GM18498 (cell line): ENCODE measurements at regions not wholly inside any gene's neighbourhood (a gene's known extent, or its start where the extent isn't known, plus 50 kb on each side); places are given as distances from the start of the nearest gene placed in this dataset.

ENCODE experiments used
- ATAC-seq: cut with Tn5 transposase; IDR thresholded peaks from one replicate; pipeline ENCODE4 v1.9.1; 2021; ENCODE audit warnings: mild to moderate bottlenecking, moderate library complexity; ENCODE audit not compliant: unreplicated experiment

DNA sequence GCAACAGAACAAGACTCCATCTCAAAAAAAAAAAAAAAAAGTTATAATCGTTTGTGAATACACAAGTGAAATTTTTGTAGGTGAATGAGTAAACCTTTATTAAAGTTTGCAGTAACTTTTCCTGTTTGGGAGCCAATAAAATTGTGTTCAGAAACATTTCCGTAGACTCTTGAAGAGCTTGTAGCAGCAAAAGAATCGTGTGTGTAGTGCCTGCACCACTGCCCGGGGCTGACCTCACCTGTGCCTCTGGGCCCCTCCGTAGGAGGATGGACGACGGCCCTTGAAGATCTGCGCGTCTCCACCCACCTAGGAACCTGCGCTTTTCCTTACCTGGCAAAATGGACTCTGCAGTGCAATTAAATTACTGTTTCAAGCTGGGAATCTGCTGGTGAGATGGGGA, 366.0 kb downstream of the THBS2 start:
- ATAC-seq, result no peak

DNA sequence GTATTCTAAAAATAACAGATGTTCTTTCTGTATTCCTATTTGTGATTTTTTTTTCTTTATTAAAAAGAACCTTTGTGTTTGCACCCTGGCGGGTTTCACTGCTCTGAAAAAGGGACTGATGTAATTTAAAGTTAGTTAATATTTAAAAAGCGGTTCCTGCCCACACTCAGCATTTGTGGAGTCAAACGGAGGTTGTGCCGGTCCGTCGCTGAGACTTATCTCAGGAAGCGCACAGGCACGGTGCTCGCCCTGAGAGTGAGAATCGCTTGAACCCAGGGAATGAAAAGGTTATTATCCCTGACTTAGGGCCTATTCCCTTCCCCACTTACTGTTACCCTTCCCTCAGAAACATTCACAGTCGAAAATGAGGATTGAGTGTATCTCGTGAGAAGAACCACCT, 366.7 kb downstream of the THBS2 start:
- ATAC-seq, result no peak

DNA sequence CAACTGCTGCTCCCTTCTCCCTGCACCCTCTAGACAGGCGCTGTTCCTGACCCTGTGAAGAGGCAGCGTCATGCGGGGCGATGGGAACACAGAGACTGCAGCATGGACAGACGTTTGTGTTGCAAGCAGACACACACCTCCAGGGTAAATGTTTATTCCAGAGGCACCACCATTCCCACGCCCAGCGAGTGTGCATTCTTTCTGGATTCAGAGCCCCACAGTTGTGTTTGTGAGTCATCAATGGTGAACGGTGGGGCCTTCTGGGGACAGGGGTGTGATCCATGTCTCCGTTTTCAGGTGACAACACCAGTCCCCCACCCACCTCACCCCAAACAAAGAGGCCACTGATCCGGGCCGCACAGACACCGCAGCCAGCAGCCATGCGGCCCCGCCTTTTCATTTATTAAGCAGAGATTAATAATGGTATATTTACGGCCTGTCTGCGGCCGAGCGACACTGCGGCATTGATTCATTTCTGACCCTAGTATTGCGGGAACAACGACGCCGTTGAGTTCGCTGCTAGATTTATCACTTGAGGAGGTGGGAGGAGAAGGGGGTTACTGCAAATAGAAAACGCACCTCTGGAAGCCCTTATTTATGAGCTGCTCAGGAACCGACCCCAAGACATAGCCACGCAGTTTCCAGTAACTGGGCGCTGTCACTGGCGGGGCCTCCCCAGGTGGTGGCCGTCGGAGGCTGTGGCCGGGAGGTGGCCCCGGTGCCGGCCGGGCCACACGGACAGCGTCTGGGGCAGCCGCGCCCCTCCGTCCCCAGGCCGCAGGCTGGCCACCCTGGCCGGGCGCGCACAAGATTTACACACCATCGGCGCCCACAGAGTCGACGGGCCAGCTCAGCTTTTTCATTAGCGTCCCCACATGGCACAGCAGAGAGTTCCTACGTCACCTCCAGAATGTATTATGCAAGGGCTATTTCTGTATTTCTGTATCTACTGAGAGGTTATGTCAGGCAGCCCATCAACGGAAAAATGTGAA, 367.6 kb downstream of the THBS2 start:
- ATAC-seq, result no peak

DNA sequence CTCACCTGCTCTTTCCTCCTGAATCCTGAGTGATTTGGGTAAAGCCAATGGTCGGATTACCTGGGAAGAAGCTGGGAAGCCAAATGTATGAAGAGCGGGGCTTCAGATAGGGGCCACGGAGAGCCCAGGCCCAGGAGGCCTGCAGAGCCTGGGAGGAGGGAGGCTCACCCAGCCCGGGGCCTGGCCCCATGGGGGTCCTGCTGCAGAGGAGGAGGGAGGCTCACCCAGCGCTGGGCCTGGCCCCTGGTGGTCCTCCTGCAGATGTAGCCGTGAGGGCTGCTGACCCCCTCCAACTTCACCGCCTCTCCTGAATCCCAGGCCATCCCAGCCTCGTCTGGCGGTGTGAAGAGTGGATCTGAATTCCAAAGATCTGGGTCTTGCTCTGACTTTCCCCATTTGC, 368.4 kb downstream of the THBS2 start:
- ATAC-seq, result no peak

DNA sequence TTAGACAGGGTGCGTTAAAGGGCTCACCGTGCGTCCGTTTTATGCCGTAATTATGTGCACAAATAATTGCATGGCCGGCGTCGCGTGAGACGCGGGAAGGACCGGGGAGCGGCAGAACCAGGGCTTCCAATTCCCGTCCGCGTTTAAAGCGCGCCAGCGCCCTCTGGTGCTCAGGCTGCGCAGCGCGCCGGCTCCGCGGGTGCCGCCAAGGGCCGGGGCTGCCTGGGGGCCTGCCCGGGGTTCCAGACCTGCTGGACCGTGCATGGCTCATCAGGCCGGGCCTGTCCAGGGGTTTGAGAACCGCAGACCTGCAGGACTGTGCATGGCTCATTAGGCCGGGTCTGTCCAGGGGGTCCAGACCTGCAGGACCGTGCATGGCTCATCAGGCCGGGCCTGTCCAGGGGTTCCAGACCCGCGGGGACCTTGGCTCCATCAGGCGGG, 369.0 kb downstream of the THBS2 start:
- ATAC-seq, result peak; percentile 81

DNA sequence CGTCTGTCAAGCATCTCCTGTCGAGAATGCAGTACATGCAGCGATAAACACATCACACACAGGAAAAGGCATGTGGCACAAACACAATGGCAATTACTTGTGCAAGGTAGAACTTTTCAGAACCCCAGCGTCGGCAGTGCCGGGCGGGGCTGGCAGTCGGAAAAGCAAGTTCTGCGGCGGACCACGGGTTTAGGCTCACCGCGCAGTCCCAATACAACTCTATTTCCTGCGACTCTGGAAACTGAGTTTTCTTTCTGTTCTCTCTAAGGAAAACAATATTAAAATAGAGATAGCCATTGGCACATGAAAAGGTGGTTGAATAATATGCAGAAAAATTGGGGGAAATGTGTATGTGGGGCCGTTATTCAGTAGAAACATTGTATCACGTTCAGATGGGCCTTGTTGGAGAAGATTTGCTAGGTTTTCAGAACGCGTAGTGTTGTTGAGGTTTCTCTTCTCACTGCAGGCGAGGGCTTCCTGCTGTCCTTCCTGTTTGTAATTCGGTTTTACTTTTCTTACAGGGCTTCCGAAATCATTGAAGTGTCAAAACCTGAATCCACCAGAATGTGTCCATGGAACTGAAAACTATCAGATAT, 369.5 kb downstream of the THBS2 start:
- peak; percentile 27 for ATAC-seq

DNA sequence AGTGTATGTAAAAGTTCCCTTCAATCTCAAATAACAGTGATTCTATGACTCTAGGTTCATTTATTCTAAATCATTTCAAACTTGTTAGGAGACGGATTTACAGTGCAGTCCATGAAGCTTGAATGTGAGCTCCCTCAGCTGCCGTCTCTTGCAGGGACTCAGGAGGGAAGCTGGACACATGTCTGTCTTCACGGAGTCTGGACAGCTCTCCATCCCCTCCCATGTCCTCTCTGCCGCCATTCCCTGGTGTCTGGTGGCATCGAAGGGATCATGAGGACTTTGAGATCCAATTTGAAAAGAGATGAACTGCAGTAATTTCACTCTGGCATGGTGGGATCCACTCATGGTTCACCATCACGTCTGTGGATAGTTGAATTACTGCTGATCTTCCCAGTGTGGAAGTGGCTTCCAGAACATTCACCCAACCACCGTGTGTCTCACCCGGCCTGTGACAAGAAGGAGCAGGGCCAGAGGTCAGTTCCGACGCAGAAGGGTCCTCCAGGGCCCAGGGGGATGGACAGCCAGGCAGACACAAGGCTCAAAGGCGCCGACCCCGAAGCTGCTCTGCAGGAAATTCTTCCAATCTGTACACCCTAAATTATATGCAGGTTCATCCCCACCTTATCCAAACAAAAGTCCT, 370.1 kb downstream of the THBS2 start:
- ATAC-seq, result no peak

DNA sequence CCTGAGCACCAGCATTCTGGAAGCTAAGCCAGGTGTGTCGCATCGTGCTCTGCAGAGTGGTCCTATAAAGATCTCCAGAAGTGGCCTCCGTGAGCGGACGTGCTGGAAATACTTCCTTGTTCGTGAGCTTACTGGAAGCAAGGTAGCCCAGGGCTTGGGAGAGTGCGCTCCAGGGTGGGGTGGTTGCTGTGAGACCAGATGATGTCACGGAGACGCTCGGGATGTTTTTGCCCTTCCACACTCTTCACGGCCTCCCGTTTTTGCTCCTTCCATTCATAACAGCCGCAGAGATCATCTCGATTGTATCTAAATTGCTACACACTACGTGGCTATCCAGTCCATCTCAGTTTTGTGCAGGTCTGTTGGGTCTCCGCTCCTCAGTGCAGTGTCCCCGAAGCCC, 373.4 kb downstream of the THBS2 start:
- no peak for ATAC-seq

DNA sequence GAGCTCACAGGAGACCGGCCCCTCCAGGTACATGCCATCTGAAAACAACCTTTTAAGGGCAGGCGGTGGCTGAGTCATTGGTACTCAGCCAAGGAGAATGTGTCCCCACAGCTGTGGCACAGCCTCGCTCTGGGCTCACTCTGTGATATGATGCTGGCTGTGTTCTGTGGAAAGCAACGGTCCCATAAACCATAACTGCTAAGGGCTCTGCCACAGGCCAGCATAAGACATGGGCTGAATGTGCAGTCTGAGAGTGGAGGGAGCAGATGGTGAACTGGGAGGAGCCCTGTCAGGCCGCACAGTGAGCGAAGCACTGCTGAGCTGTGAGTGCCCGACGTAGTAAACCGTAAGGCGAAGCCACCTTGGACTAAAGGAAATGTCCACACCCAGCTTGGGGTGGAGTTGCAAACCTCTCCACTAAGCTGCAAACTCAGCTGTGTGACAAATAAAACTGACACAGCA, 375.8 kb downstream of the THBS2 start:
- no peak for ATAC-seq

DNA sequence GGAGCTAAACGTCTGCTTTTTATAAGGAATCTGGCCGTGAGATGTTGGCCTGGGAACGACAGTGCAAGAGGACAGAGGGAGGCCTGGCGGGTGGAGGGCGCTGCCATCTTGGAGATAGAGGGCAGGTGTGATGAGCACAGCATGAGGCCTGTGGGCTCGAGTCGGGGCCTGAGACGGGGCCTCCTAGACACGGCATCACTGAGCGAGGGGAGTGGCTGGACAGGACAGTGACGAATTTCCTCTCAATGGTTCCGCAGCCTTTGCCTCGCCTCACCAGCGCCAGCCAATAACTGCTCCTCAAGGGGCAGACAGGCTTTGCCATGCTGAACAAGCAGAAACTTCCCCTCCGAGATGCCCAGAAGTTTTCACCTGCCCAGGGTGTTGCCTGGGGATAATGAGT, 376.7 kb downstream of the THBS2 start:
- no peak for ATAC-seq

DNA sequence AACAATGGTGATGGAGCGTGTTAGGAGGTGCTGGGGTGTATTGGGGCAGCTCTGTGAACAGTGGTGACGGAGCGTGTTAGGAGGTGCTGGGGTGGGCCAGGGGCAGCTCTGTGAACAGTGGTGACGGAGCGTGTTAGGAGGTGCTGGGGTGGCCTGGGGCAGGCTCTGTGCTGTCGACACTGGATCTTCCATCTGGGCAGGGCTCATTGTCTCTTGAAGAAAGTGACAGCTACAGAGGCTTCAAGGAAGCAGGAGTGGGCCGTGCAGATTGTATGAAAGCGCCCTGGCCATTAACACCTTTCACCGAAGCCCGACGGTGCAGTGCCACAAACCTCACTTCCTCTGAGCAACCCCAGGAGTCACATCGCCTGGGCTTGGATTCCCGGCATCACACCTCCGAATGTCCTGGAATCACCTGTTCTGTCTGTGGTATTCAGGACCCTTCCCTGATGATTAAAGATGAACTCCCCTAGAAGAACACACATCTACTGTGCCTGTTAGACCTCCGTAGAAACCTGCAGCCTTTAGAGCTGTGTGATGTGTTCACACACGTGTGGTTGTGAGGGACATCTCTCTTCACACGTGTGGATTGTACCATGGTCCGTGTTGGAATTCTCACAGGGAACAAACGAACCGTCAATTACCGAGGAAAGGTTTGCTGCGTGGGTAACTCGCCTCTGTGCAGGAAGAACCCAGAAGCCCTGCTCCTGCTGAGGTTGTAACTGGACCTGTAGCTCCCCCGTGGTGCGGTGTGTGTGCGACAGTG, 377.7 kb downstream of the THBS2 start:
- no peak for ATAC-seq

DNA sequence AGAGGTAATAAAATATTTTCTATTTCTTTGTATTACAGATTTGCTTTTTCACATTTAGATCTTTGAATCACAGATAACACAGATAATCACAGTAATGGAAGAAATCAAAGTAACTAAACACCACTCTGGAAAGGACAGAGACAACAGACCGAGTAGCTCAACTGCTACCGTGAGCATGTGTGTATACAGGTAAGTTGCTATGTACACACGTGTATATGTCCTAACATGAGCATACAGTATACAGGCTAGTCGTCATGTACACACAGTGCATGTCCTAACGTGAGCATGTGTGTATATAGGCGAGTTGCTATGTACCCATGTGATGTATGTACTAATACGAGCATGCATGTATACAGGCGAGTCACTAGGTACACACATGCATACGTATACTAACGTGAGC, 379.0 kb downstream of the THBS2 start:
- no peak for ATAC-seq

DNA sequence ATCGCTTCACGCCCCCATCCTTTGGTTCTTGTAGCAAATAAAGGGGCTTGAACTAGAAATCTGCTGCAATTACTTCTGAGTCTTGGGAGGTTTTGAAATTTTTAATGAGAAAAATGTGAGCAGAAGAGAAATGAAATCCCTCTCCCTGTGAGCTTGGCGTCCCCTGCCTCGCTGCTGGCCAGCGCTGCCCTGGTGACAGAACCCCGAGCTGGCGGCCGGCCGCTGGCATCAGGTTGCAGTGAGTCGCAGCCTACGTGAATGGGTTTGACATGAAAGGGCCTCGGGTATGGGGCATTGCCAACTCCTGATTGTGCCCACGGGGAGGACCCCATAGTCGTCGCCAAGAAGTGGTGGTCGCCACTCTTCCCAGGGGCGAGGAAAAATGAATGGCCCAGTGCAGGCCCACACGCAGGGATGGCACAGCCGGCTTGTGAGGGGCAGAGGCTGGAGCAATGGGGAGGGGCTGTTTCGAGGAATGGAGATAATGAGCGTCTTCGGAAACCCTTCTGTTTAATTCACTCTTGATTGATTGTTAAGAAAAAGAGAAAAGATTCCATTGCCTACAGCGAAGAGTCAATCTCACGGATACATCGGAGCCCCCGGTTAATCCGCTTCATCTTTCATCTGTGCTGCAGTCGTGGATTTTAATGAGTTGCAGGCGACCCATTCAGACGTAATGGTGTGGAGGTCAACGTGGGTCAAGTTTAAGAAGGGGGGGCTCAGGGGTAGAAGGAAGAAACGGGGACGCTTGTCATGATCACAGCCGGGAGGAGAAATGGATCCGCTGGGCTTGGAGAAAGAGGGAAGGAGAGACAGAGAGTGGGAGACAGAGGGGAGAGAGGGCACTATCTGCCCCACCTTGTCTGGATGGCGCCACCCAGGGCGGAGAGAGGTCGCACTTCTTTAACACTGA, 380.1 kb downstream of the THBS2 start:
- ATAC-seq, result no peak

DNA sequence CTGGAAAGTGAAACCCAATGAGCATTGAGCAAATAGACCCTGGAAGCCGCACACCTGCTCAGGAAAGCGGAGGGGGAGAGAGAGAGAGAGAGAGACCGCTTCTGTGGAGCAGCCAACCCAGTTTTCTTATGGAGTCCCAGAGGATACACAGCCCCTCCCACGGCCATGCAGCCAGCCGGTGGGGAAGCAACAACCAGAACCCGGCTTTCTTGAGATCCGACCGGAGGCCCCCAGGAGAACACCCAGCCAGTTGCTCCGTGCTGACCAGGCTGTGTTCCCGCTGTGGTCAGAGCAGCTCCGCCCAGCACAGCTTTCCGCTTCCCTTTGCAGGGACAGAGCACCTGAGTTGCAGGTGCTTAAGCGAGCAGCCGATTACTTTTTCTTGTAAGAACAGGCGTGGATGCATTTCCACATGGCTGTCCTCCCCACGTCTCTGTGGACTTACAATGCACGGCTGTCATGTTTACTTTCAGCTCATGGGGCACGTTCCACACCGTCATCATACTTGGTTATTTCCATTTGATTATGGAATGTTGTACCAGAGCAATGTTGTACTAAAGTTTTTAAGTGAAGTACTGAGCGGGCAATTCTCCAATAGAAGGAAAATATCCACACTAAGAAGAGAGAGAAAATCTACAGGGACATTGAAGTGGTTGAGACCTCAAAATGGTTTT, 381.9 kb downstream of the THBS2 start:
- no peak for ATAC-seq

DNA sequence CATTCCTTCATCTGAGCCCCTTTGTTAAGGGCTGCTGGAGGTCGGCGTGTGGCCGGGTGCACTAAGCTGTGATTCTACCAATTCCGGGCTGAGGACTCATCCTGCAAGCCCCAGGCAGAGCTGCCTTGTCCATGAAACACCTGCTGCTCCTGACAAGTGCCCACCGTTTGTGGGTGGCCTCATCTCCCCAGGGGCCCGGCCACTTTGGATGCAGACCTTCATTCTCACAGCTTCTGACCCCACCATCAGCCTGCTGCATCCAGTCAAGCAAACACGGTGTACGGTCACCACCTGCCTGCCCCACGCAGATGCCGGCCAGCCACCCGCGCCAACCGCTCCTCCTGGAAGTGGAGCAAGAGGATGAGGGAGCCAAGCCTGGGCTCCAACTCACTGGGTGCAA, 382.7 kb downstream of the THBS2 start:
- ATAC-seq, result no peak

DNA sequence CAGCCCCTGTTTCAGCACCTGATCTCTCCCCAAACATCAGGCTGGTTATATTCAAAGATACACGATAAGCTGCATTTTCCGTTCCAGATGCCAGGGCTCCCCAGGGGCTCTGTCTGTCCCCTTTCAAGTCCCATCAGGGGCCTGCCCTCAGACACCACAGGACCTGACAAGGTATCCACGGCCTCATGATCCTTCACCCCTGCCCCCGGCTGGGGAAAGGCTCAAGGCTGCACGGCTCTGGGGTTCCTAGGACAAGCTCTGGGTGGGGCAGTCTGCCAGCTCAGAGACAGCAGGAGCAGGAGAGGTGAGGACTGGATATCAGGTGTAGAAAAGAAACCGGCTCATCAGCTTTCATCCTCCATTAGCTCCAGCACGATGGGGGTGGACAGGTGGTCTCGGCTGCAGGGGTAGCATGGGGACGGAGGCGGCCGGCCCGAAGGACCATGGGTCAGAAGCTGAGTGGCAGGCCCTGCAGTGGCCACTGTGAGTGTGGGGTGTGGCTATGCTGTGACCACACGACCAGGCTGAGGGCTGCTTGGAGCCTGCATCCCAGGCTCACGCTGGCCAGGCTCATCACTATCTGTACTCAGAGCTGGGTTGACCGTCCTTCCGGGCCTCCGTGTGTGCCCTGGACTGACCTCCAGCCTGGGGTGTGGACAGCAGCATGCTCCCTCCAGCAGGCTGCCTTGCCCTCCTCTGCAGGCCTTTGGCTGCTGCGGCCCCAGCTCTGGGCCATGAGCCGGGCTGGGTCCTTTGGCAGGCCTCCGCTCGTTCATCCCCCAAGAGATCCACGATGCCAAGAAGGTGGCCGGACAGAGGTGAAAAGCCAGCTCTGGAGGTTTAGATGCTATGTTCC, 386.2 kb downstream of the THBS2 start:
- ATAC-seq, result no peak

DNA sequence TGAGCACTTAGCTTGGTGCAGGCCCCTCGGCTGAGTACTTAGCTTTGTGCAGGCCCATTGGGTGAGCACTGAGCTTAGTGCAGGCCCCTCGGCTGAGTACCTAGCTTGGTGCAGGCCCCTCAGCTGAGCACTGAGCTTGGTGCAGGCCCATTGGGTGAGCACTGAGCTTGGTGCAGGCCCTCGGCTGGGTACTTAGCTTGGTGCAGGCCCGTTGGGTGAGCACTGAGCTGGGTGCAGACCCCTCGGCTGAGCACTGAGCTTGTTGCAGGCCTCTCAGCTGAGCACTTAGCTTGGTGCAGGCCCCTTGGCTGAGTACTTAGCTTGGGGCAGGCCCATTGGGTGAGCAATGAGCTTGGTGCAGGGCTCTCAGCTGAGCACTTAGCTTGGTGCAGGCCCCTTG, 387.1 kb downstream of the THBS2 start:
- no peak for ATAC-seq

DNA sequence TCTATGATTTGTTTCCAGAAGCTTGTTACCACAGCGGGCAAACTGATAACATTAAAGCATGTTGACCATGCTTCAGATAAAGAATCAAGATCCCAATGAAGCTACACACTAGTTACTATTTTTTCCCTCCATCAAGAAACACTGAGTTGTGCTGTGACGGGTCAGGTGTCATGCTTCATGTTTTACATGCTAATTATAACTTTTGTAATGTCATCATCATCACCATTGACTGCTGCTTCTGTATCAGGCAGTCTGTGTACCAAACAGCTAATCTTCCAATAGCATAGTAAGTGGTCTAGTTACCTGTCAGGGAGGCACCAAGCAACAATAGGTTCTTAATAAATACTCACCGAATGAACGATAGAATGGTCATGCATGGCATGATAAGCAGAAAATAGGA, 388.1 kb downstream of the THBS2 start:
- ATAC-seq, result no peak
